ENCODE measurements at regions not wholly inside any gene's neighbourhood (a gene's known extent, or its start where the extent isn't known, plus 50 kb on each side); places are given as distances from the start of the nearest gene placed in this dataset.

DNA sequence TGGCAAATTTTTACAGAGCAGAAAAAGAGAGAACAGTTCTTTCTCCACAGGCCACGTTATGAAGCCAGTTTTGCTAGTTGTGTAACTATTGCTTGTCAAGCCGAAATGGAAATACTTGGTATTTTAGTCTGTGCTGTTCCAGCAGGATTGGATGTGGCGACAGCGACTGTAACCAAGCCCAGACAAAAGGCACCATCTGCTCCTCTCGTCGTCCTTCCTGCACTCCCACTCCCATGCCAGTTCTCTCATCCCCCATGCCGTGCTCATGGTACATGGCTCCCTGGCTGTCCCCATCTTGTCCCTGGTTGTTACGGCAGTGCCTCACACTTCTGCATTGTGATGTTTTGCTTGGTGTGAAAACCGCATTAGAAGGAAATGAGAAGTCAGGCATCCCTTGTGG lies 185.7 kb upstream of the FZD8 start:
- no peak overlapping the region for H3K4me3 ChIP-seq (ENCODE audit: low read length)
- no peaks in the 10 kb centered on the region for H3K9me2 ChIP-seq (replicated peaks; ENCODE audit: insufficient read depth, low read length)
- no peaks in the 10 kb centered on the region for H3K27me3 ChIP-seq (replicated peaks; ENCODE audit: insufficient read depth, low read length)
- H3K36me3 ChIP-seq (replicated peaks; ENCODE audit: insufficient read depth, low read length) = no peaks in the 10 kb centered on the region
- H3F3A ChIP-seq (ENCODE audit: insufficient read depth, low read length) = no peaks in the 10 kb centered on the region
- H3K79me2 ChIP-seq (ENCODE audit: low read length) = no peaks in the 10 kb centered on the region
- H3K27ac ChIP-seq (ENCODE audit: low read length) = no peak overlapping the region
- no peak overlapping the region for H3K4me2 ChIP-seq (ENCODE audit: low read depth, low read length)
- no peaks in the 10 kb centered on the region for H3K4me1 ChIP-seq (ENCODE audit: low read length)
- TF ChIP-seq EZH2 (optimal IDR thresholded peaks at IDR 0.05; ENCODE audit: low read depth, low read length) = no peak
- H3K9ac ChIP-seq (ENCODE audit: low read length) = no peak overlapping the region
- no peak for DNase-seq
- no peaks in the 10 kb centered on the region for H3K9me3 ChIP-seq (replicated peaks; ENCODE audit: insufficient read depth, low read length)
- H4K20me1 ChIP-seq (ENCODE audit: insufficient read depth, low read length) = no peaks in the 10 kb centered on the region
- H2AFZ ChIP-seq (ENCODE audit: low read length) = no peak overlapping the region

DNA sequence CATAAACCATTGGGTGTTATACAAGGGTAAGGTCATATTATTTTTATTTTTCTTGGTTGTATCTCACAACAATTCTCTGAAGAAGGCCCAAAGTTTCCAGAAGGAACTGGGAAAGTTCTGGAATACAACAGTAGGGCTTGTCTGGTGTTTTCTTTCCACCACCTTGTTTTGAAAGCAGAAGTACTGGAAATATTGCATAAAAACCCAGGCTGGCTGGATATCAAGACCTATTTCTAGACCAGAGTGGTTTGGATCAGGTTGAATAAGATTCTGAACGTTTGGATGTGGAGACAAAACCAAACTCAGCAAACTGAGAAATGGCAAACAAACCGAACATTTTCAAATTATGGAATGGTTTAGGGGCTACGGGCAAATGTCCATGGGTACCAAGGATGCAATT lies 182.6 kb upstream of the FZD8 start:
- Histone ChIP-seq H3F3A (ENCODE audit: insufficient read depth, low read length) (no peaks in the 10 kb centered on the region), H3K27ac (ENCODE audit: low read length) (no peak overlapping the region), H4K20me1 (ENCODE audit: insufficient read depth, low read length) (no peaks in the 10 kb centered on the region)

DNA sequence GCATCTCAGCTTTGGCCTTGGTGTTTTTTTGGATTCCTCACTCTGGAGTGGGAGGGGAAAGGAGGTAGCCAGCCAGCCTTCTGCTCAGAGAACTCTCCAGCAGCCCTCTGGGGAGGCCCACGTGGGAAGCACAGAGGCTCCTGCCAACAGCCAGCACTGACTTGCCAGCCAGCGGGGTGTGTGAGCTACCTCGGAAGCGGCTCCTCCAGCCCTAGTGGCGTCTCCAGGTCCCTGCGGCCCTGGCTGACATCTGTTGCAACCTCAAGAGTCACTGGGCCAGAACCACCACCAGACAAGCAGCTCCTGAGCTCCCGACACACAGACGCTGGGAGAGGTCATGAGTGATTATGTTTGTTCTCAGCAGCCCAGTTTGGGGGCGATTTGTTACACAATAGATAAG lies 180.2 kb upstream of the FZD8 start:
- no peak for TF ChIP-seq EZH2phosphoT487 (IDR thresholded peaks at IDR 0.05; ENCODE audit: low read length)
- TF ChIP-seq, protein P1, sequence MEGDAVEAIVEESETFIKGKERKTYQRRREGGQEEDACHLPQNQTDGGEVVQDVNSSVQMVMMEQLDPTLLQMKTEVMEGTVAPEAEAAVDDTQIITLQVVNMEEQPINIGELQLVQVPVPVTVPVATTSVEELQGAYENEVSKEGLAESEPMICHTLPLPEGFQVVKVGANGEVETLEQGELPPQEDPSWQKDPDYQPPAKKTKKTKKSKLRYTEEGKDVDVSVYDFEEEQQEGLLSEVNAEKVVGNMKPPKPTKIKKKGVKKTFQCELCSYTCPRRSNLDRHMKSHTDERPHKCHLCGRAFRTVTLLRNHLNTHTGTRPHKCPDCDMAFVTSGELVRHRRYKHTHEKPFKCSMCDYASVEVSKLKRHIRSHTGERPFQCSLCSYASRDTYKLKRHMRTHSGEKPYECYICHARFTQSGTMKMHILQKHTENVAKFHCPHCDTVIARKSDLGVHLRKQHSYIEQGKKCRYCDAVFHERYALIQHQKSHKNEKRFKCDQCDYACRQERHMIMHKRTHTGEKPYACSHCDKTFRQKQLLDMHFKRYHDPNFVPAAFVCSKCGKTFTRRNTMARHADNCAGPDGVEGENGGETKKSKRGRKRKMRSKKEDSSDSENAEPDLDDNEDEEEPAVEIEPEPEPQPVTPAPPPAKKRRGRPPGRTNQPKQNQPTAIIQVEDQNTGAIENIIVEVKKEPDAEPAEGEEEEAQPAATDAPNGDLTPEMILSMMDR (IDR thresholded peaks at IDR 0.05; ENCODE audit: low read length) = no peak
- no peak for TF ChIP-seq EZH2 (optimal IDR thresholded peaks at IDR 0.05; ENCODE audit: low read depth, low read length)
- Histone ChIP-seq H3K4me3 (ENCODE audit: low read length) (no peak overlapping the region), H3K36me3 (replicated peaks; ENCODE audit: insufficient read depth, low read length) (no peaks in the 10 kb centered on the region), H3K27ac (ENCODE audit: low read length) (no peak overlapping the region), H3K9me2 (replicated peaks; ENCODE audit: insufficient read depth, low read length) (no peaks in the 10 kb centered on the region), H3K9ac (ENCODE audit: low read length) (no peak overlapping the region), H3K4me1 (ENCODE audit: low read length) (no peaks in the 10 kb centered on the region), H3K27me3 (replicated peaks; ENCODE audit: insufficient read depth, low read length) (no peaks in the 10 kb centered on the region), H3F3A (ENCODE audit: insufficient read depth, low read length) (no peaks in the 10 kb centered on the region), H3K4me2 (ENCODE audit: low read depth, low read length) (no peak overlapping the region), H3K9me3 (replicated peaks; ENCODE audit: insufficient read depth, low read length) (no peaks in the 10 kb centered on the region), H3K79me2 (ENCODE audit: low read length) (no peaks in the 10 kb centered on the region), H4K20me1 (ENCODE audit: insufficient read depth, low read length) (no peaks in the 10 kb centered on the region), H2AFZ (ENCODE audit: low read length) (no peak overlapping the region)
- no peak for DNase-seq

More for the DNA sequence above, 182.6 kb upstream of the FZD8 start:
- Histone ChIP-seq H3K4me2 (ENCODE audit: low read depth, low read length) (no peak overlapping the region), H3K36me3 (replicated peaks; ENCODE audit: insufficient read depth, low read length) (no peaks in the 10 kb centered on the region), H3K4me3 (ENCODE audit: low read length) (no peak overlapping the region), H3K9ac (ENCODE audit: low read length) (no peak overlapping the region), H3K79me2 (ENCODE audit: low read length) (no peaks in the 10 kb centered on the region), H2AFZ (ENCODE audit: low read length) (no peak overlapping the region), H3K9me2 (replicated peaks; ENCODE audit: insufficient read depth, low read length) (no peaks in the 10 kb centered on the region), H3K27me3 (replicated peaks; ENCODE audit: insufficient read depth, low read length) (no peaks in the 10 kb centered on the region), H3K9me3 (replicated peaks; ENCODE audit: insufficient read depth, low read length) (no peaks in the 10 kb centered on the region), H3K4me1 (ENCODE audit: low read length) (no peaks in the 10 kb centered on the region)
- DNase-seq = no peak
- TF ChIP-seq EZH2 (optimal IDR thresholded peaks at IDR 0.05; ENCODE audit: low read depth, low read length) (no peak), EZH2phosphoT487 (IDR thresholded peaks at IDR 0.05; ENCODE audit: low read length) (no peak)
- TF ChIP-seq, protein P1 (IDR thresholded peaks at IDR 0.05; ENCODE audit: low read length) = no peak

DNA sequence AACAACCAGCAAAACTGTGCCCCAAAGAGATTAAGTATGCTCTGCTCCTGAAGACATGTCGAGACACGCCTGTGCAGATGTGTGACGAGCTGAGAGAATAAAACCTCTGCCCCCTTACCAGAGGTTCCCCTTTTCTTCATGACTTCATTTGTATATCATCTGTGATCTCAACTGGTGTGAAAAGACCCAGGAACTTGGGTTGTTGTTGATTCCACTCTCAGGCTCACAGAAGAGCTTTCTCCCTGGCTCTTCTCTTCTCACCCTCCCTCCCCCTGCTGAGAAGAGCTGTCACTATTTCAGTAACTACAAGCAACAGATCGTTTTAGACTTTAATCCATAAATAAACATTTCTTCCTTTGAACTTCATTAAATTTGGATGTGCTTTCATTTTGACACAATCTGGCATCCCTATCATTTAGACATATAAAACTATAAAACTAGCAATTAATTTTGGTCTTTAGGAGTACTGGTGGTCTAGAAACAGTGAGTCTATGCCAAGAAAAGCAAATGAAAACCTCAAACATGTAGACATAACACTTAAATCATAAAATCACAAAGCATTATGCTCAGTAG lies 179.3 kb upstream of the FZD8 start:
- H3K4me1 ChIP-seq (ENCODE audit: low read length) = no peaks in the 10 kb centered on the region
- no peak overlapping the region for H3K27ac ChIP-seq (ENCODE audit: low read length)
- H2AFZ ChIP-seq (ENCODE audit: low read length) = no peak overlapping the region
- no peaks in the 10 kb centered on the region for H3K9me2 ChIP-seq (replicated peaks; ENCODE audit: insufficient read depth, low read length)
- no peaks in the 10 kb centered on the region for H3K9me3 ChIP-seq (replicated peaks; ENCODE audit: insufficient read depth, low read length)
- no peaks in the 10 kb centered on the region for H3F3A ChIP-seq (ENCODE audit: insufficient read depth, low read length)
- no peak overlapping the region for H3K9ac ChIP-seq (ENCODE audit: low read length)
- H3K27me3 ChIP-seq (replicated peaks; ENCODE audit: insufficient read depth, low read length) = no peaks in the 10 kb centered on the region
- no peak overlapping the region for H3K4me3 ChIP-seq (ENCODE audit: low read length)
- no peak for DNase-seq
- no peaks in the 10 kb centered on the region for H4K20me1 ChIP-seq (ENCODE audit: insufficient read depth, low read length)
- TF ChIP-seq EZH2phosphoT487 (IDR thresholded peaks at IDR 0.05; ENCODE audit: low read length) = no peak
- TF ChIP-seq EZH2 (optimal IDR thresholded peaks at IDR 0.05; ENCODE audit: low read depth, low read length) = no peak
- TF ChIP-seq, protein P1 (IDR thresholded peaks at IDR 0.05; ENCODE audit: low read length) = no peak
- H3K79me2 ChIP-seq (ENCODE audit: low read length) = no peaks in the 10 kb centered on the region
- H3K36me3 ChIP-seq (replicated peaks; ENCODE audit: insufficient read depth, low read length) = no peaks in the 10 kb centered on the region
- no peak overlapping the region for H3K4me2 ChIP-seq (ENCODE audit: low read depth, low read length)

Data from MM.1S (cell line).